ENCODE measurements at regions not wholly inside any gene's neighbourhood (a gene's known extent, or its start where the extent isn't known, plus 50 kb on each side); places are given as distances from the start of the nearest gene placed in this dataset.

- no peak overlapping the region for H3K27ac ChIP-seq (ENCODE audit: low read depth, low read length)
- H4K20me1 ChIP-seq (replicated peaks in 1 of 2; ENCODE audit: control insufficient read depth in 1 of 2, insufficient read depth in 2 of 2, low read length in 2 of 2) = no peaks in the 10 kb centered on the region
- no peak overlapping the region for H2BK5ac ChIP-seq (ENCODE audit: low read depth, low read length)
- H3K9me3 ChIP-seq (ENCODE audit: insufficient read depth in 2 of 2, low read depth in 1 of 2, low read length in 1 of 2) = no peaks in the 10 kb centered on the region
- no peak overlapping the region for H2BK15ac ChIP-seq (ENCODE audit: low read length)
- no peak overlapping the region for H3K9ac ChIP-seq (replicated peaks in 1 of 4; ENCODE audit: extremely low read depth in 1 of 4, low read depth in 3 of 4, low read length in 3 of 4)
- H3K4me1 ChIP-seq (replicated peaks in 1 of 4; ENCODE audit: control insufficient read depth in 3 of 4, insufficient read depth in 4 of 4, low read length in 3 of 4) = no peaks in the 10 kb centered on the region; a peak in 1 of 7 replicates
- WGBS, 2 experiments (ENCODE audit: extremely low coverage in 1 of 2, insufficient coverage in 1 of 2, insufficient read length in 1 of 2, insufficient replicate concordance in 2 of 2, low coverage in 1 of 2, low lambda C conversion rate in 2 of 2, missing lambda C conversion rate in 1 of 2) = 90% methylated on average over 7 of the region's 7 CpGs; no CpG with 5 or more reads in 1 of the 2 experiments
- peaks cover 5 to 36% (median 27%) of the 10 kb centered on the region in 4 experiments for H3K27me3 ChIP-seq (replicated peaks in 1 of 4; ENCODE audit: control insufficient read depth in 3 of 4, extremely low read depth in 1 of 4, insufficient read depth in 3 of 4, low read length in 3 of 4)
- H4K5ac ChIP-seq (ENCODE audit: insufficient read length, low read depth, low read length) = no peak overlapping the region
- H4K91ac ChIP-seq (replicated peaks; ENCODE audit: insufficient read length, low read length) = no peak overlapping the region
- no peaks in the 10 kb centered on the region for H3K79me1 ChIP-seq (ENCODE audit: low read depth, low read length)
- no peaks in the 10 kb centered on the region for H3K79me2 ChIP-seq (ENCODE audit: control insufficient read depth in 1 of 2, insufficient read depth in 2 of 2, low read length in 2 of 2)
- no peak overlapping the region for H3K4ac ChIP-seq (replicated peaks; ENCODE audit: insufficient read length, low read depth, low read length)
- H2BK12ac ChIP-seq (ENCODE audit: low read depth, low read length) = no peak overlapping the region
- no peak overlapping the region for H3K4me2 ChIP-seq (ENCODE audit: insufficient read depth in 1 of 2, low read depth in 2 of 2, low read length in 2 of 2)
- H4K8ac ChIP-seq (ENCODE audit: extremely low read depth, insufficient read depth, low read length) = no peak overlapping the region
- no peaks in the 10 kb centered on the region for H3K23me2 ChIP-seq (ENCODE audit: low read depth, low read length)
- no peak overlapping the region for H3K23ac ChIP-seq (ENCODE audit: insufficient read length)
- no peak overlapping the region for H3K14ac ChIP-seq (ENCODE audit: insufficient read length)
- H3K56ac ChIP-seq (replicated peaks; ENCODE audit: insufficient read length, low read depth, low read length) = no peak overlapping the region
- H2AK5ac ChIP-seq (ENCODE audit: low read depth, low read length) = no peak overlapping the region
- H3K36me3 ChIP-seq (ENCODE audit: control insufficient read depth in 2 of 4, insufficient read depth in 4 of 4, low read length in 3 of 4) = no peaks in the 10 kb centered on the region
- no peak overlapping the region for H2AFZ ChIP-seq (ENCODE audit: low read length)
- H3K18ac ChIP-seq (ENCODE audit: extremely low read depth, low read length) = no peak overlapping the region
- H3K4me3 ChIP-seq (ENCODE audit: extremely low read depth in 1 of 4, insufficient read depth in 2 of 4, low read depth in 3 of 4, low read length in 4 of 4) = no peak overlapping the region
- ChIA-PET POLR2A (ENCODE audit: partially characterized antibody) (no interaction called here), CTCF (ENCODE audit: partially characterized antibody) (interaction anchor here (1.3 kb wide), 1 partner anchor 236 kb away, joined by 4 read pairs; no protein-coding TSS in a partner anchor)
- no peak for DNase-seq (ENCODE audit: low read depth in 1 of 2, low spot score in 2 of 2)
- no peak overlapping the region for H2BK20ac ChIP-seq (ENCODE audit: low read length)
- H2BK120ac ChIP-seq (replicated peaks; ENCODE audit: low read depth, low read length) = no peak overlapping the region
- FAIRE-seq = no peak
- no peak for TF ChIP-seq RFX5 (IDR thresholded peaks at IDR 0.05; ENCODE audit: borderline replicate concordance, low read depth, low read length)
- TF ChIP-seq E2F6 (IDR thresholded peaks at IDR 0.05) = no peak
- no peak for TF ChIP-seq EZH2 (IDR thresholded peaks at IDR 0.05; ENCODE audit: low read depth, low read length, severe bottlenecking)
- no peak for TF ChIP-seq MAFK (IDR thresholded peaks at IDR 0.05; ENCODE audit: low read depth, low read length)
- no peak for TF ChIP-seq CHD2 (IDR thresholded peaks at IDR 0.05; ENCODE audit: low read length)
- no peak for TF ChIP-seq TAF1 (IDR thresholded peaks at IDR 0.05; ENCODE audit: low read depth, low read length)
- TF ChIP-seq BACH1 (IDR thresholded peaks at IDR 0.05; ENCODE audit: low read length) = no peak
- no peak for TF ChIP-seq PHF8 (conservative IDR thresholded peaks at IDR 0.05; ENCODE audit: low read depth, low read length)
- TF ChIP-seq CREB1 (IDR thresholded peaks at IDR 0.05) = no peak
- no peak for TF ChIP-seq ZNF274 (IDR thresholded peaks at IDR 0.05; ENCODE audit: borderline replicate concordance, extremely low read depth, low read length)
- no peak for TF ChIP-seq YY1 (IDR thresholded peaks at IDR 0.05; ENCODE audit: low read depth, low read length)
- TF ChIP-seq RAD21 (IDR thresholded peaks at IDR 0.05 in 1 of 2, conservative IDR thresholded peaks at IDR 0.05 in 1 of 2; ENCODE audit: low read depth in 2 of 2, low read length in 2 of 2) = no peak
- TF ChIP-seq CBX8 (IDR thresholded peaks at IDR 0.05; ENCODE audit: borderline replicate concordance, low read depth, low read length) = no peak
- no peak for TF ChIP-seq KDM5A (IDR thresholded peaks at IDR 0.05; ENCODE audit: low read length)
- TF ChIP-seq RXRA (IDR thresholded peaks at IDR 0.05; ENCODE audit: insufficient read depth, low read depth, low read length) = no peak
These were observed 1180.7 kb upstream of the CRIM1 start for GRCh38 chr2:35174845-35175244.

Measured in H1 (cell line).